22Rv1 (cell line): ENCODE measurements at regions not wholly inside any gene's neighbourhood (a gene's known extent, or its start where the extent isn't known, plus 50 kb on each side); places are given as distances from the start of the nearest gene placed in this dataset.

ENCODE experiments used
- H3K27ac ChIP-seq: fragments of 450-650 bp; 2 replicates; pipeline ENCODE4 v1.5.1; 2017
- ZFX ChIP-seq: fragments of 450-650 bp; IDR thresholded peaks from 2 replicates; pipeline ENCODE4 v1.6.1; 2017; ENCODE audit warnings: antibody characterized with exemption, borderline replicate concordance
- TF ChIP-seq, protein P1 (sequence below): fragments of 450-650 bp; IDR thresholded peaks from 2 replicates; pipeline ENCODE4 v1.5.1; 2017; ENCODE audit warnings: mild to moderate bottlenecking

DNA sequence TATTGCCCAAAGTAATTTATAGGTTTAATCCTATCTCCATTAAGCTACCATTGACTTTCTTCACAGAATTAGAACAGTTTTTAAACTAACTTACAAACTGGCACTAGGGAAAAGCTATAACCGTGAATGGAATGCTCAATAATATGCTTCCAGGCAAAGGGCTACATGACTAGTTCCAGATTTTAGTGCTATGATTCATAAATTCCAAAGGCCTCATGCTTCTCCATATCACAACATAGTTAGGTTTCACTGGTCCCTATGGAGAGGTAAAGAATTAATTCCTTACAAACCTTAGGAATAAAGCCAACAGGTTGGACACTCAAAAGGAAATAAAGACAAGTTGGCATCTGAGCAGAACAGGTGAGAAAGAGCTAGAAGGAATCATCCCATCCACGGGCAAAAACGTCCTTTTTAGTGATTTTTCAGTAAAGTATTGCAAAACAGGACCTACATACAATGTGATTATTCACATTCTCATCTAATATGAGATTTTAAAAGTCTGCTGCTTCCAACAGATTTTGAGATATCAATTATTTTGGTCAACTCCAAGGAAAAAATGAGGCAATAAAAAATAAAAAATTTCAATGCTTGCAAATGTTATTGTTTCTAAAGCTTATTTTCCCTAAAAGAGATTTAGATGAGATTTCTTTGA is 97.0 kb upstream of the TARS1 start:
- H3K27ac ChIP-seq: no peak overlapping the region
- no peak for TF ChIP-seq ZFX
- TF ChIP-seq, protein P1, sequence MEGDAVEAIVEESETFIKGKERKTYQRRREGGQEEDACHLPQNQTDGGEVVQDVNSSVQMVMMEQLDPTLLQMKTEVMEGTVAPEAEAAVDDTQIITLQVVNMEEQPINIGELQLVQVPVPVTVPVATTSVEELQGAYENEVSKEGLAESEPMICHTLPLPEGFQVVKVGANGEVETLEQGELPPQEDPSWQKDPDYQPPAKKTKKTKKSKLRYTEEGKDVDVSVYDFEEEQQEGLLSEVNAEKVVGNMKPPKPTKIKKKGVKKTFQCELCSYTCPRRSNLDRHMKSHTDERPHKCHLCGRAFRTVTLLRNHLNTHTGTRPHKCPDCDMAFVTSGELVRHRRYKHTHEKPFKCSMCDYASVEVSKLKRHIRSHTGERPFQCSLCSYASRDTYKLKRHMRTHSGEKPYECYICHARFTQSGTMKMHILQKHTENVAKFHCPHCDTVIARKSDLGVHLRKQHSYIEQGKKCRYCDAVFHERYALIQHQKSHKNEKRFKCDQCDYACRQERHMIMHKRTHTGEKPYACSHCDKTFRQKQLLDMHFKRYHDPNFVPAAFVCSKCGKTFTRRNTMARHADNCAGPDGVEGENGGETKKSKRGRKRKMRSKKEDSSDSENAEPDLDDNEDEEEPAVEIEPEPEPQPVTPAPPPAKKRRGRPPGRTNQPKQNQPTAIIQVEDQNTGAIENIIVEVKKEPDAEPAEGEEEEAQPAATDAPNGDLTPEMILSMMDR: no peak

GRCh38 chr5:33346534-33346933 is 94.2 kb upstream of the TARS1 start:
- no peak overlapping the region for H3K27ac ChIP-seq
- TF ChIP-seq, protein P1: no peak
- no peak for TF ChIP-seq ZFX

DNA sequence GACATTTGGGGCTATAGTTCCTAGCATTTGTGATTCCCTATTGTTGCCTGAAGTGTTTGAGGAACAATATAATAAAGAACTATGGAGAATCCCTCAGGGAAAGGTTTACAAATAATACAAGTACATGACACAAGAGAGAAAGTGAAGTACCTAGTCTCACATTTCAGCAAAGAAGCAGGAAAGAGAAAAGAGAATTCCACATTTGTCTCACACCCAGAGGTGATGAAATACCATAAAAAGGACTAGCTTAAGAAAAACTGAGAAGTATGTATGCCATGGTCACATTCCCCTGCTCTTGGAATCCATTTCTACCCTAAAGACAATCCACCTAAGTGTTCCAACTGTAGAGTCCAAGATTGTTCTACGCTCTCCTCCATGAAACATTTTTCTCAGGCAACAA is 79.0 kb upstream of the TARS1 start:
- H3K27ac ChIP-seq: no peak overlapping the region
- TF ChIP-seq ZFX: no peak

- H3K27ac ChIP-seq: no peak overlapping the region
These were observed 77.8 kb upstream of the TARS1 start for GRCh38 chr5:33362915-33363314.

GRCh38 chr5:33363537-33363936 is 77.2 kb upstream of the TARS1 start:
- no peak overlapping the region for H3K27ac ChIP-seq
- TF ChIP-seq, protein P1: no peak
- no peak for TF ChIP-seq ZFX

More at GRCh38 chr5:33362915-33363314, 77.8 kb upstream of the TARS1 start:
- TF ChIP-seq ZFX: no peak
- TF ChIP-seq, protein P1: no peak

DNA sequence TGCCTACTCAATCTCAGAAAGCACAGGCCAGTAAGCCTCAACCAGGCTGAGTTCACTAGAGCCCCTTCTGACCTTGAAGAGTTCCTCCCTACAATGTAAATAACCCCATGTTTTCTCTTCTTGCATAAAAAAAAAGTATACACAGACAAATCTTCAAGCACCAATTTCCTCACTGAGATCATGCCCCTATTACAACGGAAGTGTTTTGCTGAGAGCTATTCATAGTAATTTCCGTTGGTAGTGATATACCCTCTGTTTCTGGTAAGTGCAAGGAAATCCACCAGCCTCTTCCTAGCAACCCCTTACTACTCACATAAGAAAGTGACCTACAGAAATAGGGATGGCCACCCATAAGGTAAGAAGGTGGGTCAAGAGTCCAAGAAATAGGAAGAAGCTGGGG is 76.4 kb upstream of the TARS1 start:
- no peak overlapping the region for H3K27ac ChIP-seq
- TF ChIP-seq, protein P1: no peak
- TF ChIP-seq ZFX: no peak

DNA sequence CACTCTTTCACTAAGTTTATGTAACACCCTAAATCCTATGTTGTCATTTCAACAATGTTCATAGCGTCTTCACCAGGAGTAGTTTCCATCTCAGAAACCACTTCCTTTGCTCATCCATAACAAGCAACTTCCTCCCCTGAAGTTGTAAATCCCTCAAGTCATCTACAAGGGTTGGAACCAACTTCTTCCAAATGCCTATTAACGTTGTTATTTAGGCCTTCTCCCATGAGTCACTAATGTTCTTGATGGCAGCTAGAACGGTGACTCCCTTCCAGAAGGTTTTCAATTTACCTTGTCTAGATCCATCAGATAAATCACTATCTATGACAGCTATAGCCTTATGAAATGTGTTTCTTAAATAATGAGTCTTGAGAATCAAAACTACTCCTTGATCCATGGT is 73.3 kb upstream of the TARS1 start:
- no peak overlapping the region for H3K27ac ChIP-seq
- TF ChIP-seq, protein P1: no peak
- no peak for TF ChIP-seq ZFX
